MM.1S (cell line): ENCODE measurements at regions not wholly inside any gene's neighbourhood (a gene's known extent, or its start where the extent isn't known, plus 50 kb on each side); places are given as distances from the start of the nearest gene placed in this dataset.

Experiments
- EZH2 ChIP-seq: fragments of 300-600 bp; sonication (generic); optimal IDR thresholded peaks from 2 replicates; pipeline ENCODE3; 2017; ENCODE audit warnings: low read depth, mild to moderate bottlenecking, antibody characterized with exemption, low read length, mixed read lengths
- TF ChIP-seq, protein P1 (sequence below): fragments of 300-600 bp; sonication (generic); IDR thresholded peaks from 2 replicates; pipeline ENCODE4 v1.5.1; 2016; ENCODE audit warnings: antibody characterized with exemption, low read length, mixed read lengths

DNA sequence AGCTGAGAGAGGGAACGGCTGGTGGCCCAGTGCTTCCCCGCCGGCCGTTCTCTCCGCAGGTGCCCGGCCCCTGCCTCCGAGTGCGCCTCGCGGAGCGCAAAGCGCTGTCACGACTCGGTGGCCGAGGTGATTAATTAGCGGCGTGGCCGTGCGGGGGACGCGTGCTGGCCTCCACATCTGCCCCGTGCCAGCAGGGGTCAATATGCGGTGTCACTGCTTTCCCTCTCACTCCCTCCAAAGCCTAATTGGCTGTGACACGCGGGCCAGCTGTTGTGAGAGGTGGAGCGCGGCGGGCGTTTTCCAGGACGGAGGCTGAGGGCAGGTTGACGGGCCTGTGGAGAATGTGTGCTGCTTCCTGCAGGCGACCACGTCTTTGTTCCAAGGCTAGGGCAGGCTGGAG, 239.0 kb downstream of the LMX1A start:
- TF ChIP-seq, protein P1, sequence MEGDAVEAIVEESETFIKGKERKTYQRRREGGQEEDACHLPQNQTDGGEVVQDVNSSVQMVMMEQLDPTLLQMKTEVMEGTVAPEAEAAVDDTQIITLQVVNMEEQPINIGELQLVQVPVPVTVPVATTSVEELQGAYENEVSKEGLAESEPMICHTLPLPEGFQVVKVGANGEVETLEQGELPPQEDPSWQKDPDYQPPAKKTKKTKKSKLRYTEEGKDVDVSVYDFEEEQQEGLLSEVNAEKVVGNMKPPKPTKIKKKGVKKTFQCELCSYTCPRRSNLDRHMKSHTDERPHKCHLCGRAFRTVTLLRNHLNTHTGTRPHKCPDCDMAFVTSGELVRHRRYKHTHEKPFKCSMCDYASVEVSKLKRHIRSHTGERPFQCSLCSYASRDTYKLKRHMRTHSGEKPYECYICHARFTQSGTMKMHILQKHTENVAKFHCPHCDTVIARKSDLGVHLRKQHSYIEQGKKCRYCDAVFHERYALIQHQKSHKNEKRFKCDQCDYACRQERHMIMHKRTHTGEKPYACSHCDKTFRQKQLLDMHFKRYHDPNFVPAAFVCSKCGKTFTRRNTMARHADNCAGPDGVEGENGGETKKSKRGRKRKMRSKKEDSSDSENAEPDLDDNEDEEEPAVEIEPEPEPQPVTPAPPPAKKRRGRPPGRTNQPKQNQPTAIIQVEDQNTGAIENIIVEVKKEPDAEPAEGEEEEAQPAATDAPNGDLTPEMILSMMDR: no peak
- TF ChIP-seq EZH2: no peak
